HCT116 (cell line): ENCODE measurements at regions not wholly inside any gene's neighbourhood (a gene's known extent, or its start where the extent isn't known, plus 50 kb on each side); places are given as distances from the start of the nearest gene placed in this dataset.

Source experiments
- ATAC-seq: fragments of 200-7000 bp; cut with Tn5 transposase; 2 replicates; pipeline ENCODE4 v1.9.1; 2020; ENCODE audit warnings: mild to moderate bottlenecking, moderate library complexity
- BruUV-seq: library from RNA; stranded (reverse); fragments of 400-500 nt; replicated peaks from 2 replicates; lab custom pipeline; 2021; lab: Mats Ljungman, UMichigan
- CTCF ChIA-PET: fragments of 300-600 bp; sonication (Branson Sonifier 250); formaldehyde crosslinking; loops from one replicate; lab custom pipeline; 2021; ENCODE audit warnings: antibody characterized with exemption; lab: Charles Lee
- POLR2A ChIA-PET: fragments of 300-600, 350-600 bp; sonication (Branson Sonifier 250); formaldehyde crosslinking; loops from one replicate; lab custom pipeline; 2021; ENCODE audit warnings: antibody characterized with exemption; lab: Charles Lee
- RAD21 ChIA-PET, 2 experiments: fragments of 300-600 bp; sonication (Branson Sonifier 250); formaldehyde crosslinking; loops; one replicate each; lab custom pipeline; 2023; ENCODE audit warnings: low total read pairs in 2 of 2; ENCODE audit not compliant: uncharacterized antibody in 2 of 2, unreplicated experiment in 2 of 2, low non-redundant PET in 1 of 2; lab: Charles Lee
- DNase-seq: peaks from one replicate; pipeline ENCODE4 v3.0.0-alpha.2; 2010; ENCODE audit warnings: low read depth, low spot score
- H2AFZ ChIP-seq: fragments of 200-600 bp; shearing (Covaris generic), sonication (generic); 2 replicates; pipeline ENCODE4 v1.6.1; 2017; ENCODE audit warnings: low read depth, mixed run types, mixed read lengths, antibody characterized with exemption, low read length; ENCODE audit not compliant: poor library complexity, severe bottlenecking
- H3K27ac ChIP-seq: 2 replicates; pipeline ENCODE4 v1.5.1; 2012; ENCODE audit warnings: low read depth, low read length
- H3K27me3 ChIP-seq: fragments of 200-600 bp; sonication (generic); 2 replicates; pipeline ENCODE4 v1.6.1; 2016; ENCODE audit warnings: mixed run types, low read length, mixed read lengths; ENCODE audit not compliant: insufficient read depth
- H3K36me3 ChIP-seq, 2 experiments: fragments of 200-500 bp in 1 of 2; fragments of 200-600 bp in 1 of 2; sonication (Bioruptor generic) in 1 of 2; sonication (generic) in 1 of 2; 2 replicates each; pipeline versions ENCODE4 v1.5.1 to v1.6.1; 2014 to 2016; ENCODE audit warnings: low read length in 2 of 2, inconsistent platforms in 1 of 2, mixed read lengths in 1 of 2, mixed run types in 1 of 2; ENCODE audit not compliant: insufficient read depth in 2 of 2, control insufficient read depth in 1 of 2
- H3K4me1 ChIP-seq, 2 experiments: fragments of 200-600 bp in 1 of 2; sonication (generic) in 1 of 2; 2 replicates each; pipeline versions ENCODE4 v1.5.1 to v1.6.1; 2012 to 2017; ENCODE audit warnings: low read length in 2 of 2, inconsistent platforms in 1 of 2, mild to moderate bottlenecking in 1 of 2, mixed read lengths in 1 of 2, mixed run types in 1 of 2, moderate library complexity in 1 of 2; ENCODE audit not compliant: insufficient read depth in 2 of 2, control insufficient read depth in 1 of 2
- H3K4me2 ChIP-seq: fragments of 200-600 bp; sonication (generic); 2 replicates; pipeline ENCODE4 v1.6.1; 2017; ENCODE audit warnings: mixed run types, low read length, mixed read lengths
- H3K4me3 ChIP-seq, 2 experiments: fragments of 200-600 bp in 1 of 2; sonication (generic) in 1 of 2; replicated peaks in 1 of 2; 2 replicates each; pipeline ENCODE4 v1.5.1; 2011 to 2016; ENCODE audit warnings: low read length in 2 of 2, control low read depth in 1 of 2, low read depth in 1 of 2, mild to moderate bottlenecking in 1 of 2, mixed read lengths in 1 of 2, mixed run types in 1 of 2
- H3K79me2 ChIP-seq: fragments of 200-600 bp; sonication (generic); 2 replicates; pipeline ENCODE4 v1.6.1; 2017; ENCODE audit warnings: mild to moderate bottlenecking, mixed run types, low read length, moderate library complexity, mixed read lengths; ENCODE audit not compliant: insufficient read depth
- H3K9ac ChIP-seq: fragments of 200-600 bp; sonication (generic); 2 replicates; pipeline ENCODE4 v1.6.1; 2016; ENCODE audit warnings: low read length, mixed read lengths
- H3K9me2 ChIP-seq: fragments of 200-600 bp; sonication (generic), shearing (Covaris generic); 2 replicates; pipeline ENCODE4 v1.6.1; 2017; ENCODE audit warnings: mixed run types, mild to moderate bottlenecking, moderate library complexity; ENCODE audit not compliant: insufficient read depth
- H3K9me3 ChIP-seq, 2 experiments: fragments of 200-500 bp in 1 of 2; fragments of 200-600 bp in 1 of 2; sonication (Bioruptor generic) in 1 of 2; sonication (generic) in 1 of 2; 2 replicates each; pipeline ENCODE4 v1.6.1; 2014 to 2017; ENCODE audit warnings: low read length in 2 of 2, mixed read lengths in 2 of 2, inconsistent platforms in 1 of 2, low read depth in 1 of 2, mild to moderate bottlenecking in 1 of 2, mixed run types in 1 of 2, moderate library complexity in 1 of 2; ENCODE audit not compliant: control insufficient read depth in 1 of 2, insufficient read depth in 1 of 2
- H4K20me1 ChIP-seq: fragments of 200-600 bp; sonication (generic), shearing (Covaris generic); 2 replicates; pipeline ENCODE4 v1.6.1; 2017; ENCODE audit warnings: mixed run types, mild to moderate bottlenecking, moderate library complexity; ENCODE audit not compliant: insufficient read depth
- CEBPB ChIP-seq: IDR thresholded peaks from 2 replicates; pipeline ENCODE4 v1.6.1; 2012; ENCODE audit warnings: low read depth
- CTCF ChIP-seq, 3 experiments: fragments of 200-600 bp in 1 of 3; sonication (generic) in 1 of 3; IDR thresholded peaks in 2 of 3; conservative IDR thresholded peaks in 1 of 3; 2 replicates each; pipeline ENCODE4 v1.5.1; 2012 to 2017; ENCODE audit warnings: low read depth in 2 of 3, low read length in 2 of 3, antibody characterized with exemption in 1 of 3, borderline replicate concordance in 1 of 3, control low read depth in 1 of 3, mild to moderate bottlenecking in 1 of 3, mixed read lengths in 1 of 3, mixed run types in 1 of 3, moderate library complexity in 1 of 3; ENCODE audit not compliant: insufficient read depth in 1 of 3
- EGR1 ChIP-seq: IDR thresholded peaks from 2 replicates; pipeline ENCODE4 v1.6.1; 2012; ENCODE audit warnings: low read depth
- ELF1 ChIP-seq: IDR thresholded peaks from 2 replicates; pipeline ENCODE4 v1.6.1; 2012; ENCODE audit warnings: low read depth, borderline replicate concordance
- EZH2 ChIP-seq: fragments of 200-600 bp; sonication (generic); IDR thresholded peaks from 2 replicates; pipeline ENCODE4 v1.6.1; 2017; ENCODE audit warnings: antibody characterized with exemption, mixed run types
- EZH2phosphoT487 ChIP-seq: fragments of 200-600 bp; IDR thresholded peaks from 2 replicates; pipeline ENCODE4 v1.6.1; 2018; ENCODE audit warnings: antibody characterized with exemption, borderline replicate concordance
- FOSL1 ChIP-seq: IDR thresholded peaks from 2 replicates; pipeline ENCODE4 v1.6.1; 2012; ENCODE audit warnings: low read depth
- POLR2A ChIP-seq: IDR thresholded peaks from 2 replicates; pipeline ENCODE4 v1.7.0; 2011; ENCODE audit warnings: borderline replicate concordance; ENCODE audit not compliant: insufficient read depth, insufficient read length; ENCODE audit errors: extremely low read depth
- POLR2AphosphoS5 ChIP-seq: IDR thresholded peaks from 2 replicates; pipeline ENCODE4 v1.6.1; 2011; ENCODE audit warnings: mild to moderate bottlenecking, low read depth, low read length, moderate library complexity
- RAD21 ChIP-seq: IDR thresholded peaks from 2 replicates; pipeline ENCODE4 v1.6.1; 2012; ENCODE audit warnings: low read depth, mild to moderate bottlenecking
- SIN3A ChIP-seq: IDR thresholded peaks from 2 replicates; pipeline ENCODE4 v1.6.1; 2012; ENCODE audit warnings: low read depth
- SP1 ChIP-seq: IDR thresholded peaks from 2 replicates; pipeline ENCODE4 v1.6.1; 2012; ENCODE audit warnings: low read depth
- SRF ChIP-seq: IDR thresholded peaks from 2 replicates; pipeline ENCODE4 v1.6.1; 2012; ENCODE audit warnings: low read depth
- TCF7L2 ChIP-seq: IDR thresholded peaks from 2 replicates; pipeline ENCODE4 v1.7.0; 2011; ENCODE audit warnings: borderline replicate concordance, inconsistent platforms; ENCODE audit not compliant: insufficient read depth, insufficient read length; ENCODE audit errors: extremely low read depth
- YY1 ChIP-seq: IDR thresholded peaks from 2 replicates; pipeline ENCODE4 v1.6.1; 2011; ENCODE audit warnings: low read length, low read depth, moderate library complexity, mild to moderate bottlenecking; ENCODE audit not compliant: insufficient replicate concordance; ENCODE audit errors: extremely low read depth
- ZBTB33 ChIP-seq: IDR thresholded peaks from 2 replicates; pipeline ENCODE4 v1.6.1; 2011; ENCODE audit warnings: mild to moderate bottlenecking, low read length, moderate library complexity; ENCODE audit not compliant: insufficient replicate concordance; ENCODE audit errors: extremely low read depth
- ZFX ChIP-seq: fragments of 450-650 bp; IDR thresholded peaks from 2 replicates; pipeline ENCODE4 v1.6.1; 2017
- ZNF274 ChIP-seq: fragments of 200-500 bp; sonication (Bioruptor generic); IDR thresholded peaks from 2 replicates; pipeline ENCODE4 v1.6.1; 2014; ENCODE audit warnings: mild to moderate bottlenecking, low read depth, low read length, inconsistent platforms
- intact Hi-C: fragments of 100-400 bp; cut with micrococcal nuclease; formaldehyde crosslinking; loops from 2 replicates; pipeline ENCODE4 v1.10.0; 2022
- TF ChIP-seq, protein P1 (sequence below): IDR thresholded peaks from 2 replicates; pipeline ENCODE4 v1.6.1; 2012
- TF ChIP-seq, protein P2 (sequence below): IDR thresholded peaks from 2 replicates; pipeline ENCODE4 v1.6.1; 2012; ENCODE audit warnings: low read depth

DNA sequence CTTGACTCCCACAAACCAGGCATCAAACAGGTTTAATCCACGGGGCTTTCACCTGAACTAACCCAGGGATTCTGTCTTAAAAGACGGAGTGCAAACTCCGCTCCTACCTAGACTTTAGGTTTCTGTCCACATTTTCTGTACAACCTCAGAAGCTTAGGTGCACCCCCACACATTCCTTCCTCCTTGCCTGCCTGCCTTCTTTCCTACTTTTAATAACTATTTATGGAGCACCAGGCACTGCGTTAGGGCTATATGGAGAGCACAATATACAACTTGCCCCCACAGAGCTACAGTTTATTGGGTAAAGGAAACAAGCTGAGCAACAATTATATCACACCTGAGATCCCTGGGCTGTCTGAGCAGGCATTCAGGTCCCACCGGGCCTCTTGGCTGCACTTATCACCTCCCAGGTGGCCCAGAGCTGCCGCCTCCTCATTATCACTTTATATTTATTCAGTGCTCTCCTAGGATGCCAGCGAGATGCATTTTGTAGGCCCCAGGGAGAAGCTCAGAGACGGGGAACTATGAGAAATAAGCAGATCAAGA lies 64.1 kb downstream of the DNTTIP2 start:
- Histone ChIP-seq H3K79me2 (no peaks in the 10 kb centered on the region), H3K4me1 (peaks cover 8 to 34% of the 10 kb centered on the region in 2 experiments), H3K27ac (no peak overlapping the region), H2AFZ (no peak overlapping the region), H3K36me3 (no peaks in the 10 kb centered on the region), H3K4me3 (no peak overlapping the region), H3K4me2 (no peak overlapping the region), H3K9me3 (no peaks in the 10 kb centered on the region), H3K9ac (no peak overlapping the region), H3K27me3 (no peaks in the 10 kb centered on the region), H4K20me1 (no peaks in the 10 kb centered on the region), H3K9me2 (no peaks in the 10 kb centered on the region)
- ATAC-seq = no peak
- no peak for DNase-seq
- TF ChIP-seq SP1 (no peak), ZBTB33 (no peak), EGR1 (no peak), CEBPB (no peak), EZH2 (no peak), RAD21 (no peak), EZH2phosphoT487 (no peak), FOSL1 (no peak), ZNF274 (no peak), CTCF (IDR thresholded peaks at IDR 0.05 in 2 of 3, conservative IDR thresholded peaks at IDR 0.05 in 1 of 3; ENCODE audit: borderline replicate concordance in 1 of 3, insufficient read depth in 1 of 3, low read depth in 2 of 3, low read length in 2 of 3) (no peak), YY1 (no peak), ELF1 (no peak), SIN3A (no peak), TCF7L2 (no peak), POLR2AphosphoS5 (no peak), POLR2A (no peak), SRF (no peak), ZFX (no peak)
- TF ChIP-seq, protein P1, sequence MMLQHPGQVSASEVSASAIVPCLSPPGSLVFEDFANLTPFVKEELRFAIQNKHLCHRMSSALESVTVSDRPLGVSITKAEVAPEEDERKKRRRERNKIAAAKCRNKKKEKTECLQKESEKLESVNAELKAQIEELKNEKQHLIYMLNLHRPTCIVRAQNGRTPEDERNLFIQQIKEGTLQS = no peak
- TF ChIP-seq, protein P2, sequence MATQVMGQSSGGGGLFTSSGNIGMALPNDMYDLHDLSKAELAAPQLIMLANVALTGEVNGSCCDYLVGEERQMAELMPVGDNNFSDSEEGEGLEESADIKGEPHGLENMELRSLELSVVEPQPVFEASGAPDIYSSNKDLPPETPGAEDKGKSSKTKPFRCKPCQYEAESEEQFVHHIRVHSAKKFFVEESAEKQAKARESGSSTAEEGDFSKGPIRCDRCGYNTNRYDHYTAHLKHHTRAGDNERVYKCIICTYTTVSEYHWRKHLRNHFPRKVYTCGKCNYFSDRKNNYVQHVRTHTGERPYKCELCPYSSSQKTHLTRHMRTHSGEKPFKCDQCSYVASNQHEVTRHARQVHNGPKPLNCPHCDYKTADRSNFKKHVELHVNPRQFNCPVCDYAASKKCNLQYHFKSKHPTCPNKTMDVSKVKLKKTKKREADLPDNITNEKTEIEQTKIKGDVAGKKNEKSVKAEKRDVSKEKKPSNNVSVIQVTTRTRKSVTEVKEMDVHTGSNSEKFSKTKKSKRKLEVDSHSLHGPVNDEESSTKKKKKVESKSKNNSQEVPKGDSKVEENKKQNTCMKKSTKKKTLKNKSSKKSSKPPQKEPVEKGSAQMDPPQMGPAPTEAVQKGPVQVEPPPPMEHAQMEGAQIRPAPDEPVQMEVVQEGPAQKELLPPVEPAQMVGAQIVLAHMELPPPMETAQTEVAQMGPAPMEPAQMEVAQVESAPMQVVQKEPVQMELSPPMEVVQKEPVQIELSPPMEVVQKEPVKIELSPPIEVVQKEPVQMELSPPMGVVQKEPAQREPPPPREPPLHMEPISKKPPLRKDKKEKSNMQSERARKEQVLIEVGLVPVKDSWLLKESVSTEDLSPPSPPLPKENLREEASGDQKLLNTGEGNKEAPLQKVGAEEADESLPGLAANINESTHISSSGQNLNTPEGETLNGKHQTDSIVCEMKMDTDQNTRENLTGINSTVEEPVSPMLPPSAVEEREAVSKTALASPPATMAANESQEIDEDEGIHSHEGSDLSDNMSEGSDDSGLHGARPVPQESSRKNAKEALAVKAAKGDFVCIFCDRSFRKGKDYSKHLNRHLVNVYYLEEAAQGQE = no peak
- no TSS peak for BruUV-seq
- POLR2A ChIA-PET = interaction anchor here (2.4 kb wide), 1 partner anchor 185 kb away, joined by 8 read pairs; no protein-coding TSS in a partner anchor
- intact Hi-C loops = loop anchor here (1.0 to 10.0 kb wide), 5 partner anchors 78 to 510 kb away; partner anchors contain the start of genes BCAR3 and FNBP1L
- RAD21 ChIA-PET = interaction anchor here (0.8 to 3.4 kb wide), 6 partner anchors 29 to 184 kb away, joined by 3 to 59 read pairs (median 10); partner anchors contain the start of gene BCAR3 (in 1 of the 2)
- CTCF ChIA-PET = interaction anchor here (1.1 to 5.3 kb wide), 10 partner anchors 29 to 511 kb away, joined by 3 to 208 read pairs (median 8); partner anchors contain the start of gene BCAR3
